Activated T-cell treated with anti-CD3 and anti-CD28 coated beads, Interleukin-2, amount 50 U/mL, for 24 hours (primary cell): ENCODE measurements at regions not wholly inside any gene's neighbourhood (a gene's known extent, or its start where the extent isn't known, plus 50 kb on each side); places are given as distances from the start of the nearest gene placed in this dataset.

Experiments used
- DNase-seq: peaks from one replicate; pipeline ENCODE4 v3.0.0-alpha.2; 2020
- H3K27ac Mint-ChIP-seq: 2 replicates; pipeline ENCODE4 v1.8.0; 2020; ENCODE audit warnings: mild to moderate bottlenecking, mixed read lengths
- H3K27me3 Mint-ChIP-seq: 2 replicates; pipeline ENCODE4 v1.8.0; 2020; ENCODE audit warnings: mixed read lengths
- H3K36me3 Mint-ChIP-seq: 2 replicates; pipeline ENCODE4 v1.8.0; 2020; ENCODE audit warnings: low read depth, mixed read lengths
- H3K4me1 Mint-ChIP-seq: 2 replicates; pipeline ENCODE4 v1.8.0; 2020; ENCODE audit warnings: low read depth, mixed read lengths
- H3K4me3 Mint-ChIP-seq: 2 replicates; pipeline ENCODE4 v1.8.0; 2020; ENCODE audit warnings: mild to moderate bottlenecking, moderate library complexity, mixed read lengths
- H3K9me3 Mint-ChIP-seq: 2 replicates; pipeline ENCODE4 v1.8.0; 2020; ENCODE audit warnings: mixed read lengths

DNA sequence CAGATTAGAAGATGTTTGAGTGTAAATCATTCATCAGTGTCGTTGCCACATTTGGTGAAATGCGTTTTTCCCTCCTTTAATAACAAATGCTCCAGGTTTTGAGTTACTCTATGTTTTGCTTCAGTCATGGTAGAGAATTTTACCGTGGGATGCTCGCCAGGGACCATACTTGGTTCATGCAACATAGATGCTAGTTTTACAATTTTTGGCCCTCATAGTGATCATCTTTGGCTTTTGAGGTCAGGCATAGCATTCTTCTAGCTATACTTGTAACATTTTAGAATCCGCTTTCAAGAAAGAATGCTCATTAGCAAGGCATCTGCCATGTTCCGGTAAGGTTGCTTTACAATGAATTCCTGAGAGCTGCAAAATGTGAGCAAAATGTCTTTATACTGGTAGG is 147.2 kb downstream of the SPCS3 start:
- Mint-ChIP-seq H3K9me3 (peaks cover 6% of the 10 kb centered on the region), H3K36me3 (no peaks in the 10 kb centered on the region), H3K27ac (no peak overlapping the region), H3K4me1 (no peaks in the 10 kb centered on the region), H3K27me3 (no peaks in the 10 kb centered on the region), H3K4me3 (no peak overlapping the region)
- no peak for DNase-seq

DNA sequence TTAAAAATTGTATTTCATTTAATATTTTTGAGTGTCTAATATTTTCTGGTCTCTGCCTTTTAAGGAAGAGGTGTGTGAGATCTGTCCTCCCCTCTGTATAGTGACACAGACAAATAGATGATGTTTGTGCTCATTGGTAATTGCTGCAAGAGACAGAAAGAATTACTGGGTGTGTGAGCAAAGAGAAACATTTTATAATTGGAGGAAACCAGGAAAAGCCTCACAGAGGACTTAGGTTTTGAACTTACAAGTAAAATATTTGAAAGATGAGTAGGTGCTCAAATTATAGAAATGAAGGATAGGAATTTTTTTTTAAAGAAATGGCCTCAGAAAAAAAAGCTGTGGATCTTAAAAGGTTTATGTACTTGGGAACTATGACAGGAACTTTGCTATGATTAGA is 149.8 kb downstream of the SPCS3 start:
- no peak for DNase-seq
- Mint-ChIP-seq H3K4me1 (no peaks in the 10 kb centered on the region), H3K9me3 (peaks cover 6% of the 10 kb centered on the region), H3K4me3 (no peak overlapping the region), H3K27me3 (no peaks in the 10 kb centered on the region), H3K27ac (no peak overlapping the region), H3K36me3 (no peaks in the 10 kb centered on the region)

DNA sequence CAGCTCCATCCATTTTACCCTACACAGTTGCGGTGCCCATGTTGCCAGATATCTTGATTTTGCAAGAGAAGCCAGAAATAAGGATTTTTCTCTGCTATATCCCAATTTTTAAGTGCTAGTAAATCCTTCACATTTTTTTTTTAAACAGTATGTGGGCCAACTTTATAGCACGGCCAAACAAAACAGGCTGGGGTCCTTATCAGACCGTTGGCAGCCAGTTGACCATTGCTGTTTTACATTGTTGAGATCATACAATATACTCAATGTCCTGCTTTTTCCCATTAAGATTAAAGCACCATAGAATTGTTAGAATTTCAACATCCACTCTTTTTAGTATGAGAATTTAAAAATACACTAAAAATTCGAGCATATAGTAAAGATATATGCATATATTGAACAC is 150.9 kb downstream of the SPCS3 start:
- Mint-ChIP-seq H3K27me3 (no peaks in the 10 kb centered on the region), H3K4me1 (no peaks in the 10 kb centered on the region), H3K4me3 (no peak overlapping the region), H3K36me3 (no peaks in the 10 kb centered on the region), H3K9me3 (peaks cover 14% of the 10 kb centered on the region), H3K27ac (no peak overlapping the region)
- DNase-seq: no peak

DNA sequence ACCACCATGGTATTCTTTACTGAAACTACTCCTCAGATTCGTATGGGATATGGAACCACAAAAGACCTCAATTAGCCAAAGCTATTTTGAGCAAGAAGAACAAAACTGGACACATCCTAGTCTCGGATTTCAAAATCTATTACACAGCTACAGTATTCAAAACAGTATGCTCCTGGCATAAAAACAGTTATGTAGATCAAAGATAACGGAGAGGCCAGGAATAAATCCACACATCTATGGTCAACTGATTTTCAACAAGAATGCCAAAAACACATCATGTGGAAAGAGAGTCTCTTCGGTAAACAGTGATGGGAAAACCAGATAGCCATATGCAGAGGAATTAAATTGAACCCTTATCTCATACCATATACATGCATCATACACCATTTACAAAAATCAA is 155.3 kb downstream of the SPCS3 start:
- Mint-ChIP-seq H3K4me1 (peaks cover 2% of the 10 kb centered on the region), H3K36me3 (no peaks in the 10 kb centered on the region), H3K27me3 (no peaks in the 10 kb centered on the region), H3K27ac (no peak overlapping the region), H3K9me3 (peaks cover 21% of the 10 kb centered on the region), H3K4me3 (no peak overlapping the region)
- no peak for DNase-seq

DNA sequence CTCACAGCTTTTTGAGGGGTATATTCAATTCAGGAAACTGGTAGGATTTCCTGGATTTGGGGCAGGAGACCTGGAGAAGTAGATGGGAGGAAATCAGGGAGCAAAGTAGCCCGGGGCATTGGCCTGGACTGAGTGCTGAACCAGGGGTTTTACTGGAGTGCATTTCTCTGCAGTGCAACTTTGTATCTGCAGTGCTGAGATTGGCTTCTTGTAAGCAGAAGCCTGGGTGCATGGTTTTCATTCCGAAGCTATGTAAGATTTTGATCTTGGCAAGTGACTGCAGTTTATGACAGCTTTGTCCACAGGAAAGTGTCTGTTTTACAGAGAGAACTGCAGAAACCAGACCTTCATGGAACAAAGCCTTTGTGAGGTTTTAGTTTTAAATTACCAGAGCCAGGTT is 158.3 kb downstream of the SPCS3 start:
- Mint-ChIP-seq H3K4me1 (peaks cover 2% of the 10 kb centered on the region), H3K27ac (no peak overlapping the region), H3K27me3 (no peaks in the 10 kb centered on the region), H3K36me3 (no peaks in the 10 kb centered on the region), H3K9me3 (peaks cover 21% of the 10 kb centered on the region), H3K4me3 (no peak overlapping the region)
- no peak for DNase-seq

DNA sequence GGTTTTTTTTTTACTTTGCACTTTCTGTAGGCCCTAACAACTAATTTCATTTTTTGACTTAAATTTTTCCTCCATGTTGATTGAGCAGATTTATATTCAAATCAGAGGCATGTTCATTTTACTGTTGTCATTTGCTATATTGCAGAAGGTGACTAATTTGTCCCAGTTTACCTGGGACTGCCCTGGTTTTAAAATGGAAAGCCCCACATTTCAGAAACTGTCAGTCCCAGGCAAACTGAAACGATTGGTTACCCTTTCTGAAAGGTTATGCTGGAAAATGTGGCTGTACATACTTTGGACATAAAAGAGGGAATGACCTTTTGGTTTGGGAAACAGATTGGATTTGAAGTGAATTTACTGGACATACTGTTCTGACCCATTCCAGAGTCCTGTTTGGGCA is 160.0 kb downstream of the SPCS3 start:
- H3K4me1 Mint-ChIP-seq: peaks cover 2% of the 10 kb centered on the region
- no peak overlapping the region for H3K4me3 Mint-ChIP-seq
- H3K9me3 Mint-ChIP-seq: peaks cover 19% of the 10 kb centered on the region

DNA sequence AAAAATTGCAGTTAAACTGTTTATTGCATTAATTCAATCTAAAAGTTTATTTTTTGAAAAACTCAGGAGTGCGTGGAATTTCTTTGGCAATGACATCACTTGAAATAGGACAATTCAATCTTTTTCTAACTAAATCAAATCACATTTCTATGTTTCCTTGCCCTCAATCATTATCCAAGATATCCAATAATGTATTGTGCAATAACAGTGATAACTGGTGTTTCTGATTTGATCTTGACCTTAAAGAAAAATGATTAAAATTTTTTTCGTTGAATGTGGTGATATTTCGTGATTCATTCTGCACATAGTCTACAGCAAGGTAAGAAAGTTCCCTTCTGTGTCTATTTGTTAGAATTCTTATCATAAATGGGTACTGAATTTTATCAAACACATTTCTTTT is 163.2 kb downstream of the SPCS3 start:
- Mint-ChIP-seq H3K36me3 (no peaks in the 10 kb centered on the region), H3K4me3 (no peak overlapping the region), H3K27me3 (no peaks in the 10 kb centered on the region), H3K4me1 (peaks cover 2% of the 10 kb centered on the region), H3K27ac (no peak overlapping the region), H3K9me3 (peaks cover 2% of the 10 kb centered on the region)
- no peak for DNase-seq

More for the DNA sequence above, 160.0 kb downstream of the SPCS3 start:
- H3K27ac Mint-ChIP-seq: no peak overlapping the region
- no peaks in the 10 kb centered on the region for H3K27me3 Mint-ChIP-seq
- no peak for DNase-seq
- H3K36me3 Mint-ChIP-seq: no peaks in the 10 kb centered on the region

DNA sequence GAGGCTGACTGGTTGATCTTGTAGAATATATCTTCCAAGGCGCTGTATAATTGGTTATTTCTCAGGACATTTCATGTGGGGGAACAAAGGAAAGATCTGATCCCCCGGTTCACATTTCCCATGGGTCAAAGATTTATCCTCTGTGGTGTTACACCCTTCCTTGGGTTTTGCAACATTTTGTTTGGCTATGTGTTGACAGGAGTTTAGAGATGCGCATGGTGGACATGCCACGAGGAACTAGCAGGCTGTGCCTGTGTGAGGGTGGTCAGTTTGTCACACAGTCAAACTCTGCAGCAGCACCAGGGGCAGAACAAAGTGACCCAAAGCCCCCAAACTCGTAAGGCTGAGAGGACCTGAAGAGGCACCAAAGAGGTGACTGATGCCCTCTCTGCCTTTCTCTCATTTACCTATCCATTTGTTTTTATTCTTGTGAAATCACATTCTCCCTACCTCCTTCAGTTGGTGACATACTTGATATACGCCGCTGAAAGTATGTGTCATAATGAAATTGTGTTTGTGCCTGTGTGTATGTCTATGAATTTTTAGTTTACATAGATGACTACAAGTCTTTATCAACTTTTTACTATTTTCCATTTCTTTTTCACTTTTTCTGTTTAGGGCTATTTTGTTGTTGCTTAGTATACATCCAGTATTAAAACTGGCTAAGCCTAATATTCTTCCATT is 164.7 kb downstream of the SPCS3 start:
- Mint-ChIP-seq H3K27me3 (no peaks in the 10 kb centered on the region), H3K9me3 (peaks cover 2% of the 10 kb centered on the region), H3K4me1 (peaks cover 2% of the 10 kb centered on the region), H3K4me3 (no peak overlapping the region), H3K36me3 (no peaks in the 10 kb centered on the region), H3K27ac (no peak overlapping the region)
- DNase-seq: no peak

DNA sequence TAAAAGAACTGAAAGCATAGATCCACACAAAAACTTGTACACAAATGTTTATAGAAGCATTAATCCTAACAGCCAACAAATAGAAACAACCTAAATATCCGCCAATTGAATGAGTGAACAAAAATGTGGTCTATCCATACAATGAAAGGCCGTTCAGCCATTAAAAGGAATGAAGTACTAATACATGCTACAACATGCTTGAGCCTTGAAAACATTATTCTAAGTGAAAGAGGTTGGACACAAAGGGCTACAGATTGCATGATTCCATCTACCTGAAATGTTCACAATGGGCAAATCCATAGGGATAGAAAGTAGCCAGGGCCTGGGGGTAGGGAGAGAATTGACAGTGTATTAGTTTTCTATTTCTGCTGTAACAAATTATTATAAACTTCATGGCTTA is 169.2 kb downstream of the SPCS3 start:
- H3K4me3 Mint-ChIP-seq: no peak overlapping the region
- no peak overlapping the region for H3K27ac Mint-ChIP-seq
- H3K4me1 Mint-ChIP-seq: no peaks in the 10 kb centered on the region
- H3K36me3 Mint-ChIP-seq: no peaks in the 10 kb centered on the region
- no peak for DNase-seq
- H3K27me3 Mint-ChIP-seq: no peaks in the 10 kb centered on the region
- H3K9me3 Mint-ChIP-seq: peaks cover 2% of the 10 kb centered on the region

DNA sequence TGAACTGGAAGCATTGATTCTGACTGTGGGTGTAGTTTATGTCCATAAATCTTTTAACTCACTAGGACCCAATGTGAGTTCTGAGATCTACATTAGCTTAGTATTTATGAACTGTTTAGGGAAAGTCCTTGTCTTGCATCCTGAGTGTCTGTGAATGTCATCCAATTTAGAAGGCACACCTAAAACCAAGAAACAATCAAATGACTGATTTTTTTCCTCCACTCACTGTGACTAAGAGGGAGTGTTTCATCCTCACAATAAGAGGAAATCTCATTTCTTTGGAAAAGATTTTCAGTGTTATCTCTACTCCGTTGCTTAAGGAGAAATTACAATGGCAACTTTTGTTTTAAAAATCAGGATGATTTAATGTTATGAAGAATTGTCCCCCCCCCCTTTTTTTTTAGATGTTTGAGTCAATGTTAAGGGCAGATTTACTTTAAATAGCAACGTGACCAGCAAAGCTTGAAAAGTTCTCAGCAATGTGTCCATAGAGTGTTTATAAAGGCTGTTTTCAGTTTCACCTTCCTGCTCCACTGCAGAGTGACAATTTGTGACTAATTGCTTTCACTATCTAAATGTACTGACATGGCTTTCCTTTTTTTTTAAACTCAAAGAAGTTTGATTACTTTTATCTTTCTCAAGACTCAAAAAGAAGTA is 173.0 kb downstream of the SPCS3 start:
- no peaks in the 10 kb centered on the region for H3K4me1 Mint-ChIP-seq
- H3K27ac Mint-ChIP-seq: peak overlapping the region; percentile 11
- H3K9me3 Mint-ChIP-seq: no peaks in the 10 kb centered on the region
- no peak for DNase-seq
- H3K27me3 Mint-ChIP-seq: no peaks in the 10 kb centered on the region
- H3K36me3 Mint-ChIP-seq: no peaks in the 10 kb centered on the region
- no peak overlapping the region for H3K4me3 Mint-ChIP-seq

DNA sequence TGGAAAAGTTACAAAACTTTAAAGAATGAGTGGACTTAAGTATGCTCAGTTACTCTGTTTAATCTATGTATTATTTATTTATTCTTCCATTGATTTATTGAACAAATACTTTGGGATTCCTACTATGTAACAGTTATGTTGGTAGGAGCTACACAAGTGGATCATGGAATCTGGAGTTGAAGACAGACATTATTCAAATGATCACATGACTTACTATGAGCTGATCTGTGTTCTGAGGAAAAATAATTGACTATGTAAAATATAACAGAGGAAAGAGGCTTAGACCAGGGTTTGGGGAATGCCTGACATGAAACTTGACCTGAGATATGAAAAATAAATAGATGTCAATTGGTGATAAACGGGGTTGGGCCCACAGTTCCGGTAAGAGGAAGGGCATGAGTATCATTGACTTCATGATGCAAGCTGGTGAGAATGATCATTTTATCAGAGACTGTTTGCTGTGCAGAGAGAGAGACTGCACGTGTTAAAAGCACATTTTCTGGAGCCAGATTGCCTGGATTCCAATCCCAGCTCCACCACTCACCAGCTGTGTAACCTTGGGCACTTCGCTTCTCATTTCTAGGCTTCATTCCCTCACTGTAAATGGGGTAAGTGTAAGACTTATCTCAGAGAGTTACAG is 179.0 kb downstream of the SPCS3 start:
- no peaks in the 10 kb centered on the region for H3K4me1 Mint-ChIP-seq
- no peaks in the 10 kb centered on the region for H3K27me3 Mint-ChIP-seq
- H3K9me3 Mint-ChIP-seq: no peaks in the 10 kb centered on the region
- H3K36me3 Mint-ChIP-seq: no peaks in the 10 kb centered on the region
- H3K27ac Mint-ChIP-seq: no peak overlapping the region
- no peak overlapping the region for H3K4me3 Mint-ChIP-seq
- DNase-seq: no peak

DNA sequence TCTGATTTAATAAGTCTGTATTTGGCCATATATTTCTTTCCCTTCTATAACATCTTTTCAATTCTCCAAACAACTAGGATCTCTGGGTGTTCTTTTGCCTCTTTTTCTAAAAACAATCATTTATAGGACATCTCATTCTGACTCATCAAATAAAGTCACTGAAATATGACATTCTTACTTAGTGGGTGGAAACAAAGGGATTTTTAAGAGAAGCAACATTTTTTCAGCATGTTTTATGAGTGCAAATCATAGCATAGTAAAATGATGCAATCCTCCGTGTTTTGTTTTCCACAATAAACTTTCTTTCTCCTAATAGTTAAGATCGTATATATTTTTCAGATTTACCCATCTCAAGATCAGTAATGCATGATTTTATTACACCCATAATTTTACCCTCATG is 179.8 kb downstream of the SPCS3 start:
- no peak for DNase-seq
- Mint-ChIP-seq H3K36me3 (no peaks in the 10 kb centered on the region), H3K27ac (no peak overlapping the region), H3K4me1 (no peaks in the 10 kb centered on the region), H3K9me3 (no peaks in the 10 kb centered on the region), H3K4me3 (no peak overlapping the region), H3K27me3 (no peaks in the 10 kb centered on the region)

DNA sequence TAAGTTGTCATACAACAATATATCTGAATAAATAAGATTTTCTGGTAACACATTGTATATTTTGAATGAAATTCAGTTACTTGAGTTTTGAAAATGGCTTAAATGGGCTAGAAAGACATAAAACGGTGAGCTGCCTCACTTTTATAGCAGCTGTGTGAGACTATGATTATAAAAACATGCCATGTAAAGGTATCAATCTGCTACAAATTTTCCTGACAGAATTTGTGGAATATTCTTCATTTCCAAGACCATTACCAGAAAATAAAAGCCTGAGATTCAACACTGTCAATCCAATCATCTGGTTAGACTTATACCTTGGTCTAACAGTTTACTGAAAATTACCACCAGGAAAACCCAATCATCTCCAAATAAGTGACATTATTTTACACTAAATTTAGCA is 181.1 kb downstream of the SPCS3 start:
- Mint-ChIP-seq H3K4me3 (no peak overlapping the region), H3K27ac (no peak overlapping the region), H3K36me3 (no peaks in the 10 kb centered on the region), H3K9me3 (no peaks in the 10 kb centered on the region), H3K4me1 (no peaks in the 10 kb centered on the region), H3K27me3 (no peaks in the 10 kb centered on the region)
- DNase-seq: no peak

DNA sequence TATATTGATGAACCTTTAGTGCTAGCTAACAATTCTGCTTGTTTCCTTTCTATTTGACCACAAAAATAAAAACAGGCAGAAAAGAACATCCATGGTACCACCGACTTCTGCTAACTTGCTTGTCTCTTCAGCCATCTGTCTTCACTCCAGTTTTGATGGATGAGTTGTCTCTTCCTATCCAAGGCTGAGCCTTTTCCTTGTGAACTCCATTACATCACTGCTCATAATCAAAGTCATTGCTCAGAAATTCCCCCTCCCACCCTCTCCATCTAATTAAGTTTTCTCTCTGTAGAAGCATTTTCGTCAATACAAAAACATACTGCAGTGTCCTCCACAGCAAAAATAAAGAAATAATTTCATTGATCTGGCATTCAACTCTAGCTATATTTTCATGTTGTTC is 184.4 kb downstream of the SPCS3 start:
- H3K27me3 Mint-ChIP-seq: no peaks in the 10 kb centered on the region
- peaks cover 3% of the 10 kb centered on the region for H3K9me3 Mint-ChIP-seq
- DNase-seq: no peak
- H3K4me1 Mint-ChIP-seq: no peaks in the 10 kb centered on the region
- H3K36me3 Mint-ChIP-seq: no peaks in the 10 kb centered on the region
- H3K4me3 Mint-ChIP-seq: no peak overlapping the region
- H3K27ac Mint-ChIP-seq: no peak overlapping the region

DNA sequence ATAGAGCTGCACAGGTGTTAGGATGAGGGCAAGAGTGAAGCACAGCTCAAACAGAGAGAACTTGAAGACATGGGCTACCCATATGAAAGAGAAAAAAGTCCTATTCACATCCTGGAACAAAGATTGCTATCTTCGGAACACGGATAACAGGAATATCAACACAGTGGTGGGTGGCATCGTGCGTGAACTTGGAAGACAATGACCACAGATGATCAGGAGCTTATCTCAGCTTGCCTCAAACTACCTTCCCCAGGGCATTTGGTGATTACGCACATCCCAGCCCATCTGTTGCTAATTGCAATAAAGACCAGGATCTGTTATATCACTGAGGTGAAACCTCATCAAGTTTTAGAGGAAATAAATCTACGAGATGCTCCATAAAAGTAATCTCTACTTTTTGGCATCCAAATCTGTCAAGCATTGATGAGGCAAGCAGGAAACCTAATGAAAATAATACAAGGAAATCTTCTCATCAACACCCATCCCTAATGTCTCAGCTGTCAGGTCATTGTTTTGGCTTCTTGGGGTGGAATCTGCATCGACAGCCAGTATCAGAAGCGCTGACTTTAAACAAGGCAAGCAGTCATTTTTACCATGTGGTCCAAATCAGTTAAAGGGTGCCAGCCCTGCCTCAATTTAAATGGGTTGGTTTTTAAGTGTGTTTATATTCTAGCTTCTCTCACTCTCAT is 188.2 kb downstream of the SPCS3 start:
- H3K9me3 Mint-ChIP-seq: peaks cover 3% of the 10 kb centered on the region
- no peak overlapping the region for H3K4me3 Mint-ChIP-seq
- DNase-seq: no peak
- H3K27ac Mint-ChIP-seq: no peak overlapping the region
- no peaks in the 10 kb centered on the region for H3K36me3 Mint-ChIP-seq
- no peaks in the 10 kb centered on the region for H3K27me3 Mint-ChIP-seq
- H3K4me1 Mint-ChIP-seq: no peaks in the 10 kb centered on the region
